ENCODE measurements at regions not wholly inside any gene's neighbourhood (a gene's known extent, or its start where the extent isn't known, plus 50 kb on each side); places are given as distances from the start of the nearest gene placed in this dataset.

- TF ChIP-seq CTCF (IDR thresholded peaks at IDR 0.05 in 2 of 3, conservative IDR thresholded peaks at IDR 0.05 in 1 of 3; ENCODE audit: control insufficient read depth in 2 of 3, extremely low read depth in 1 of 3, insufficient read depth in 1 of 3, low read depth in 3 of 3, low read length in 3 of 3) (no peak), POLR2A (IDR thresholded peaks at IDR 0.05; ENCODE audit: low read depth, low read length) (no peak), MAX (IDR thresholded peaks at IDR 0.05; ENCODE audit: low read depth, low read length) (no peak)
Observed at GRCh38 chr4:162634390-162634789, 470.6 kb upstream of the FSTL5 start.

Data from GM12878 (cell line).